ENCODE measurements at regions not wholly inside any gene's neighbourhood (a gene's known extent, or its start where the extent isn't known, plus 50 kb on each side); places are given as distances from the start of the nearest gene placed in this dataset.

GRCh38 chr1:73626326-73626725 is 571.6 kb downstream of the LRRIQ3 start:
- TF ChIP-seq TAF1 (IDR thresholded peaks at IDR 0.05; ENCODE audit: low read depth, low read length) (no peak), POLR2A (IDR thresholded peaks at IDR 0.05; ENCODE audit: low read depth, low read length) (no peak), POU2F2 (IDR thresholded peaks at IDR 0.05; ENCODE audit: low read depth, low read length) (no peak), POLR2AphosphoS5 (IDR thresholded peaks at IDR 0.05; ENCODE audit: low read depth, low read length) (no peak)
